Adrenal gland (tissue), 5 donors: ENCODE measurements at regions not wholly inside any gene's neighbourhood (a gene's known extent, or its start where the extent isn't known, plus 50 kb on each side); places are given as distances from the start of the nearest gene placed in this dataset.

Experiments used
- POLR2A ChIP-seq, 2 donors: fragments of 450-650 bp; IDR thresholded peaks; one replicate each; pipeline ENCODE4 v1.6.1; 2017; ENCODE audit warnings: antibody characterized with exemption in 2 of 2, mild to moderate bottlenecking in 2 of 2, moderate library complexity in 1 of 2
- TF ChIP-seq, protein P1 (sequence below), 6 experiments: fragments of 450-650 bp in 4 of 6; fragments of 200-600 bp in 2 of 6; sonication (generic) in 1 of 6; IDR thresholded peaks; 1 replicate in 5 of 6; 2 replicates in 1 of 6; pipeline versions ENCODE4 v1.5.1 to v1.8.0; 2016 to 2021; ENCODE audit warnings: antibody characterized with exemption in 6 of 6, mild to moderate bottlenecking in 2 of 6, moderate library complexity in 1 of 6
- donor health status: DM: no; HTN: no; CAD: no.

DNA sequence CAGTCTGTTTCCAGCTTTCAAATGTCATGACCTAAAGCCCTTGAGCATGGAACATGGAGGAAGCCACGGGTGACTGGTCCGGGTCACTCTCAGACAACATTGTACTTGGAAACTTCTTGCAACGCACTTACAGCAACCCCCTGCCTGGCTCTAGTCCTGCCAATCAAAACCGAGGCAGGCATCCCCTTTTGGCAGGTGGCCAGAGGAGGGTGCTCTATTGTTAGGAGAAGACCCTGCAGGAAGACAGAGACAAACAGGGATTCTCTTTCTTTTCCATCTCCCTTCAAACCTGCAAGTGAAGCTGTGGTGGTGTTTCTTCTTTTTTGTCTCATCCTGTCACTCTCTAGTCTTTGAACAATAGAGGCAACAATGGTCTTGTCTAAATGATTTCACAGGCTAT lies 667.2 kb downstream of the ZEB2 start:
- TF ChIP-seq, protein P1, sequence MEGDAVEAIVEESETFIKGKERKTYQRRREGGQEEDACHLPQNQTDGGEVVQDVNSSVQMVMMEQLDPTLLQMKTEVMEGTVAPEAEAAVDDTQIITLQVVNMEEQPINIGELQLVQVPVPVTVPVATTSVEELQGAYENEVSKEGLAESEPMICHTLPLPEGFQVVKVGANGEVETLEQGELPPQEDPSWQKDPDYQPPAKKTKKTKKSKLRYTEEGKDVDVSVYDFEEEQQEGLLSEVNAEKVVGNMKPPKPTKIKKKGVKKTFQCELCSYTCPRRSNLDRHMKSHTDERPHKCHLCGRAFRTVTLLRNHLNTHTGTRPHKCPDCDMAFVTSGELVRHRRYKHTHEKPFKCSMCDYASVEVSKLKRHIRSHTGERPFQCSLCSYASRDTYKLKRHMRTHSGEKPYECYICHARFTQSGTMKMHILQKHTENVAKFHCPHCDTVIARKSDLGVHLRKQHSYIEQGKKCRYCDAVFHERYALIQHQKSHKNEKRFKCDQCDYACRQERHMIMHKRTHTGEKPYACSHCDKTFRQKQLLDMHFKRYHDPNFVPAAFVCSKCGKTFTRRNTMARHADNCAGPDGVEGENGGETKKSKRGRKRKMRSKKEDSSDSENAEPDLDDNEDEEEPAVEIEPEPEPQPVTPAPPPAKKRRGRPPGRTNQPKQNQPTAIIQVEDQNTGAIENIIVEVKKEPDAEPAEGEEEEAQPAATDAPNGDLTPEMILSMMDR (IDR thresholded peaks at IDR 0.05) = no peak
- no peak for TF ChIP-seq POLR2A (IDR thresholded peaks at IDR 0.05)
